H1 (cell line): ENCODE measurements at regions not wholly inside any gene's neighbourhood (a gene's known extent, or its start where the extent isn't known, plus 50 kb on each side); places are given as distances from the start of the nearest gene placed in this dataset.
A peak's percentile ranks its signal among the peaks of the same experiment; 100 is the strongest.

ENCODE experiments used
- CTCF ChIA-PET: fragments of 300-600 bp; sonication (Branson Sonifier 250); formaldehyde crosslinking; loops from one replicate; lab custom pipeline; 2021; ENCODE audit not compliant: partially characterized antibody; lab: Charles Lee
- POLR2A ChIA-PET: fragments of 300-600 bp; sonication (Branson Sonifier 250); formaldehyde crosslinking; loops from one replicate; lab custom pipeline; 2021; ENCODE audit warnings: inconsistent platforms; ENCODE audit not compliant: partially characterized antibody; lab: Charles Lee
- DNase-seq, 2 experiments: peaks; one replicate each; pipeline versions ENCODE4 v3.0.0 to v3.0.0-alpha.2; 2010 to 2022; ENCODE audit warnings: low spot score in 2 of 2, low read depth in 1 of 2, mixed read lengths in 1 of 2
- FAIRE-seq: peaks from 2 replicates; lab custom pipeline; 2011; peaks lifted over from hg19 to GRCh38; lab: Jason Lieb, UNC
- H2AFZ ChIP-seq: 2 replicates; pipeline ENCODE4 v1.8.1; 2012; ENCODE audit warnings: low read length, inconsistent platforms
- H2AK5ac ChIP-seq: 2 replicates; pipeline ENCODE4 v1.6.1; 2013; ENCODE audit warnings: low read depth, low read length
- H2BK120ac ChIP-seq: replicated peaks from 2 replicates; pipeline ENCODE3; 2013; ENCODE audit warnings: low read depth, low read length, inconsistent platforms
- H2BK12ac ChIP-seq: 2 replicates; pipeline ENCODE4 v1.6.1; 2013; ENCODE audit warnings: low read depth, low read length
- H2BK15ac ChIP-seq: 2 replicates; pipeline ENCODE4 v1.6.1; 2013; ENCODE audit warnings: low read length
- H2BK20ac ChIP-seq: 2 replicates; pipeline ENCODE4 v1.6.1; 2013; ENCODE audit warnings: low read length
- H2BK5ac ChIP-seq: 2 replicates; pipeline ENCODE4 v1.6.1; 2013; ENCODE audit warnings: low read depth, low read length
- H3K14ac ChIP-seq: 2 replicates; pipeline ENCODE4 v1.6.1; 2013; ENCODE audit warnings: inconsistent platforms; ENCODE audit not compliant: insufficient read length
- H3K18ac ChIP-seq: 2 replicates; pipeline ENCODE4 v1.6.1; 2013; ENCODE audit warnings: low read length; ENCODE audit errors: extremely low read depth
- H3K23ac ChIP-seq: 2 replicates; pipeline ENCODE4 v1.6.1; 2013; ENCODE audit warnings: inconsistent platforms; ENCODE audit not compliant: insufficient read length
- H3K23me2 ChIP-seq: 2 replicates; pipeline ENCODE4 v1.6.1; 2013; ENCODE audit warnings: low read depth, low read length
- H3K27ac ChIP-seq: 2 replicates; pipeline ENCODE4 v1.6.1; 2011; ENCODE audit warnings: low read depth, low read length, inconsistent platforms
- H3K27me3 ChIP-seq, 4 experiments: replicated peaks in 1 of 4; 1 replicate in 1 of 4; 2 replicates in 3 of 4; pipeline versions ENCODE4 v1.6.1 to v1.8.1; 2011 to 2013; ENCODE audit warnings: low read length in 3 of 4, mild to moderate bottlenecking in 3 of 4, inconsistent platforms in 2 of 4, mixed read lengths in 2 of 4, moderate library complexity in 1 of 4; ENCODE audit not compliant: control insufficient read depth in 3 of 4, insufficient read depth in 3 of 4; ENCODE audit errors: extremely low read depth in 1 of 4
- H3K36me3 ChIP-seq, 4 experiments: 2 replicates each; pipeline versions ENCODE4 v1.6.1 to v1.8.1; 2011 to 2013; ENCODE audit warnings: mild to moderate bottlenecking in 4 of 4, low read length in 3 of 4, moderate library complexity in 2 of 4, control low read depth in 1 of 4, inconsistent platforms in 1 of 4; ENCODE audit not compliant: insufficient read depth in 4 of 4, control insufficient read depth in 2 of 4
- H3K4ac ChIP-seq: replicated peaks from 2 replicates; pipeline ENCODE3; 2013; ENCODE audit warnings: low read length, low read depth, mixed read lengths, inconsistent platforms; ENCODE audit not compliant: insufficient read length
- H3K4me1 ChIP-seq, 4 experiments: replicated peaks in 1 of 4; 1 replicate in 1 of 4; 2 replicates in 3 of 4; pipeline versions ENCODE4 v1.6.1 to v1.8.1; 2011 to 2013; ENCODE audit warnings: low read length in 3 of 4, inconsistent platforms in 2 of 4, mixed read lengths in 1 of 4; ENCODE audit not compliant: insufficient read depth in 4 of 4, control insufficient read depth in 3 of 4
- H3K4me2 ChIP-seq, 2 experiments: 2 replicates each; pipeline versions ENCODE4 v1.6.1 to v1.8.1; 2011 to 2013; ENCODE audit warnings: low read depth in 2 of 2, low read length in 2 of 2, control low read depth in 1 of 2, inconsistent platforms in 1 of 2, mild to moderate bottlenecking in 1 of 2; ENCODE audit not compliant: insufficient read depth in 1 of 2
- H3K4me3 ChIP-seq, 4 experiments: fragments of 200-600, 300-600 bp in 1 of 4; sonication (generic), shearing (Covaris generic), sonication (Bioruptor Twin) in 1 of 4; 2 replicates each; pipeline versions ENCODE4 v1.5.1 to v1.8.1; 2011 to 2016; ENCODE audit warnings: low read length in 4 of 4, low read depth in 3 of 4, control low read depth in 2 of 4, inconsistent platforms in 2 of 4, mild to moderate bottlenecking in 2 of 4, mixed read lengths in 1 of 4, moderate library complexity in 1 of 4; ENCODE audit not compliant: insufficient read depth in 2 of 4; ENCODE audit errors: extremely low read depth in 1 of 4
- H3K56ac ChIP-seq: replicated peaks from 2 replicates; pipeline ENCODE3; 2013; ENCODE audit warnings: low read depth, mild to moderate bottlenecking, mixed read lengths, low read length, inconsistent platforms; ENCODE audit not compliant: insufficient read length
- H3K79me1 ChIP-seq: 2 replicates; pipeline ENCODE4 v1.6.1; 2013; ENCODE audit warnings: low read depth, low read length, control low read depth
- H3K79me2 ChIP-seq, 2 experiments: 2 replicates each; pipeline versions ENCODE4 v1.6.1 to v1.8.1; 2012 to 2013; ENCODE audit warnings: low read length in 2 of 2, mild to moderate bottlenecking in 2 of 2, inconsistent platforms in 1 of 2; ENCODE audit not compliant: insufficient read depth in 2 of 2, control insufficient read depth in 1 of 2
- H3K9ac ChIP-seq, 4 experiments: replicated peaks in 1 of 4; 1 replicate in 1 of 4; 2 replicates in 3 of 4; pipeline versions ENCODE4 v1.6.1 to v1.8.1; 2011 to 2013; ENCODE audit warnings: low read depth in 3 of 4, low read length in 3 of 4, control low read depth in 2 of 4, mild to moderate bottlenecking in 2 of 4, moderate library complexity in 2 of 4, inconsistent platforms in 1 of 4; ENCODE audit errors: extremely low read depth in 1 of 4
- H3K9me3 ChIP-seq, 2 experiments: 2 replicates each; pipeline versions ENCODE4 v1.6.1 to v1.8.1; 2012 to 2013; ENCODE audit warnings: mild to moderate bottlenecking in 2 of 2, moderate library complexity in 2 of 2, control low read depth in 1 of 2, inconsistent platforms in 1 of 2, low read depth in 1 of 2, low read length in 1 of 2, mixed read lengths in 1 of 2; ENCODE audit not compliant: insufficient read depth in 2 of 2
- H4K20me1 ChIP-seq, 2 experiments: replicated peaks in 1 of 2; 2 replicates each; pipeline versions ENCODE3 to v1.8.1; 2011 to 2013; ENCODE audit warnings: inconsistent platforms in 2 of 2, low read length in 2 of 2, mild to moderate bottlenecking in 1 of 2; ENCODE audit not compliant: insufficient read depth in 2 of 2, control insufficient read depth in 1 of 2
- H4K5ac ChIP-seq: 2 replicates; pipeline ENCODE4 v1.6.1; 2013; ENCODE audit warnings: low read length, low read depth, mixed read lengths, inconsistent platforms; ENCODE audit not compliant: insufficient read length
- H4K8ac ChIP-seq: 2 replicates; pipeline ENCODE4 v1.8.0; 2013; ENCODE audit warnings: mild to moderate bottlenecking, moderate library complexity, low read length, inconsistent platforms; ENCODE audit not compliant: insufficient read depth; ENCODE audit errors: extremely low read depth
- H4K91ac ChIP-seq: replicated peaks from 2 replicates; pipeline ENCODE3; 2013; ENCODE audit warnings: low read length, mixed read lengths, inconsistent platforms; ENCODE audit not compliant: insufficient read length
- ASH2L ChIP-seq: fragments of 200-600, 300-600 bp; sonication (generic); IDR thresholded peaks from one replicate; pipeline ENCODE4 v1.7.1; 2017; ENCODE audit warnings: low read length
- CHD2 ChIP-seq: IDR thresholded peaks from 2 replicates; pipeline ENCODE4 v1.6.1; 2012; ENCODE audit warnings: low read length, improper control_type of control experiment
- EP300 ChIP-seq, 2 experiments: IDR thresholded peaks; 1 replicate in 1 of 2; 2 replicates in 1 of 2; pipeline ENCODE4 v1.6.1; 2011 to 2012; ENCODE audit warnings: low read depth in 2 of 2, low read length in 2 of 2, mild to moderate bottlenecking in 2 of 2, borderline replicate concordance in 1 of 2, inconsistent platforms in 1 of 2, moderate library complexity in 1 of 2
- FOSL1 ChIP-seq: IDR thresholded peaks from 2 replicates; pipeline ENCODE4 v1.6.1; 2011; ENCODE audit warnings: mild to moderate bottlenecking, low read depth, low read length, moderate library complexity; ENCODE audit not compliant: insufficient read depth
- JUND ChIP-seq: IDR thresholded peaks from 2 replicates; pipeline ENCODE4 v1.6.1; 2011; ENCODE audit warnings: mild to moderate bottlenecking, improper control_type of control experiment, low read length
- KDM4A ChIP-seq: IDR thresholded peaks from one replicate; pipeline ENCODE4 v1.7.1; 2012; ENCODE audit warnings: low read depth, mild to moderate bottlenecking, moderate library complexity, low read length, inconsistent platforms; ENCODE audit not compliant: severe bottlenecking
- MAFK ChIP-seq: IDR thresholded peaks from 2 replicates; pipeline ENCODE4 v1.6.1; 2012; ENCODE audit warnings: low read depth, mild to moderate bottlenecking, improper control_type of control experiment, low read length
- POLR2AphosphoS5 ChIP-seq: IDR thresholded peaks from 2 replicates; pipeline ENCODE4 v1.6.1; 2011; ENCODE audit warnings: low read depth, low read length
- SIN3A ChIP-seq, 2 experiments: IDR thresholded peaks in 1 of 2; conservative IDR thresholded peaks in 1 of 2; 2 replicates each; pipeline ENCODE4 v1.6.1; 2011 to 2012; ENCODE audit warnings: low read length in 2 of 2, improper control_type of control experiment in 1 of 2, low read depth in 1 of 2, mild to moderate bottlenecking in 1 of 2
- SIX5 ChIP-seq: IDR thresholded peaks from 2 replicates; pipeline ENCODE4 v1.6.1; 2011; ENCODE audit warnings: mild to moderate bottlenecking, low read depth, low read length
- TBP ChIP-seq: IDR thresholded peaks from 2 replicates; pipeline ENCODE4 v1.6.1; 2011; ENCODE audit warnings: low read depth, low read length, improper control_type of control experiment
- WGBS, 2 experiments: shearing (Covaris generic) in 1 of 2; methylation state at CpG; one replicate each; pipeline versions ENCODE4 v1.1.6 to v1.1.7; 2013 to 2015; ENCODE audit warnings: low lambda C conversion rate in 2 of 2, mixed read lengths in 2 of 2, inconsistent platforms in 1 of 2, low coverage in 1 of 2, missing lambda C conversion rate in 1 of 2; ENCODE audit not compliant: insufficient replicate concordance in 2 of 2, insufficient coverage in 1 of 2, insufficient read length in 1 of 2; ENCODE audit errors: extremely low coverage in 1 of 2, missing lambda C conversion rate in 1 of 2; 5-methylcytosine and 5-hydroxymethylcytosine counted together
- TF ChIP-seq, protein P1 (sequence below), 3 experiments: IDR thresholded peaks; 1 replicate in 2 of 3; 2 replicates in 1 of 3; pipeline versions ENCODE4 v1.5.1 to v1.6.1; 2011; ENCODE audit warnings: low read length in 3 of 3, mild to moderate bottlenecking in 3 of 3, inconsistent platforms in 2 of 3, low read depth in 1 of 3, moderate library complexity in 1 of 3; ENCODE audit not compliant: insufficient read depth in 1 of 3; ENCODE audit errors: control extremely low read depth in 1 of 3

DNA sequence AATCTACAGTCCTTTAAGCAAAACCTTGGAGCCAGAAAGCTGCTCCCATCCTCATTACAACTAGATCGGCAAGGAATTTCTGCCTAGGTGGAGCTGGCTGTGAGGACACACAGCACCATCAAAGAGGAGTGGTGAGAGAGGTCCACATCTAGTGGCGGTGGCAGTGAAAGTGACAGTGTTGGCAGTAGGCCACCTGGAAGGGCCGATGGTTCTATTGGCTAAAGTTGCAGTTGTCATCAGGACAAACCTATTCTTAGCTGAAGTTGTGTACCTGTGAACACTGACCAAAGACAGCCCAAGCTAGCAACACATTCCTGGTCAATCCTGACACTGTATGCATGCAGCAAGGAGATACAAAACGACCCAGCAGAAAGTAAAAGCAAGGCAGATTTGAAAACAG lies 218.1 kb upstream of the CHAC2 start:
- Histone ChIP-seq H2BK120ac (no peak overlapping the region), H2BK12ac (no peak overlapping the region), H3K23me2 (no peaks in the 10 kb centered on the region), H3K4me3 (no peak overlapping the region), H3K27me3 (no peaks in the 10 kb centered on the region), H3K79me1 (no peaks in the 10 kb centered on the region), H3K4me1 (no peaks in the 10 kb centered on the region), H3K4ac (no peak overlapping the region), H3K23ac (no peak overlapping the region), H3K79me2 (no peaks in the 10 kb centered on the region), H2BK15ac (no peak overlapping the region), H2BK20ac (no peak overlapping the region), H3K14ac (no peak overlapping the region), H4K5ac (no peak overlapping the region), H3K9me3 (no peaks in the 10 kb centered on the region), H4K8ac (no peak overlapping the region), H3K56ac (no peak overlapping the region), H3K9ac (no peak overlapping the region), H3K36me3 (no peaks in the 10 kb centered on the region), H3K27ac (no peak overlapping the region), H3K4me2 (no peak overlapping the region), H2AFZ (peak overlapping the region; percentile 27; the same call in 1 of the 2 replicates), H2BK5ac (no peak overlapping the region), H4K20me1 (no peaks in the 10 kb centered on the region), H4K91ac (no peak overlapping the region), H2AK5ac (no peak overlapping the region), H3K18ac (no peak overlapping the region)
- ChIA-PET POLR2A (interaction anchor here (0.5 kb wide), 1 partner anchor 63 kb away, joined by 3 read pairs; no protein-coding TSS in a partner anchor), CTCF (interaction anchor here (1.1 to 1.5 kb wide), 2 partner anchors 34 to 127 kb away, joined by 3 read pairs; no protein-coding TSS in a partner anchor)
- DNase-seq (no peak), FAIRE-seq (no peak)
- 89% methylated on average over 4 of the region's 4 CpGs; no CpG with 5 or more reads in 1 of the 2 experiments for WGBS, 2 experiments
- no peak for TF ChIP-seq MAFK
- no peak for TF ChIP-seq CHD2
- no peak for TF ChIP-seq TBP
- TF ChIP-seq, protein P1, sequence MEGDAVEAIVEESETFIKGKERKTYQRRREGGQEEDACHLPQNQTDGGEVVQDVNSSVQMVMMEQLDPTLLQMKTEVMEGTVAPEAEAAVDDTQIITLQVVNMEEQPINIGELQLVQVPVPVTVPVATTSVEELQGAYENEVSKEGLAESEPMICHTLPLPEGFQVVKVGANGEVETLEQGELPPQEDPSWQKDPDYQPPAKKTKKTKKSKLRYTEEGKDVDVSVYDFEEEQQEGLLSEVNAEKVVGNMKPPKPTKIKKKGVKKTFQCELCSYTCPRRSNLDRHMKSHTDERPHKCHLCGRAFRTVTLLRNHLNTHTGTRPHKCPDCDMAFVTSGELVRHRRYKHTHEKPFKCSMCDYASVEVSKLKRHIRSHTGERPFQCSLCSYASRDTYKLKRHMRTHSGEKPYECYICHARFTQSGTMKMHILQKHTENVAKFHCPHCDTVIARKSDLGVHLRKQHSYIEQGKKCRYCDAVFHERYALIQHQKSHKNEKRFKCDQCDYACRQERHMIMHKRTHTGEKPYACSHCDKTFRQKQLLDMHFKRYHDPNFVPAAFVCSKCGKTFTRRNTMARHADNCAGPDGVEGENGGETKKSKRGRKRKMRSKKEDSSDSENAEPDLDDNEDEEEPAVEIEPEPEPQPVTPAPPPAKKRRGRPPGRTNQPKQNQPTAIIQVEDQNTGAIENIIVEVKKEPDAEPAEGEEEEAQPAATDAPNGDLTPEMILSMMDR (IDR thresholded peaks at IDR 0.05; ENCODE audit: control extremely low read depth in 1 of 3, insufficient read depth in 1 of 3, low read depth in 1 of 3, low read length in 3 of 3): no peak
- TF ChIP-seq SIX5: no peak
- no peak for TF ChIP-seq SIN3A (conservative IDR thresholded peaks at IDR 0.05 in 1 of 2, IDR thresholded peaks at IDR 0.05 in 1 of 2; ENCODE audit: low read depth in 1 of 2, low read length in 2 of 2)
- TF ChIP-seq ASH2L: no peak
- TF ChIP-seq FOSL1: no peak
- no peak for TF ChIP-seq EP300 (IDR thresholded peaks at IDR 0.05; ENCODE audit: borderline replicate concordance in 1 of 2, low read depth in 2 of 2, low read length in 2 of 2)
- no peak for TF ChIP-seq POLR2AphosphoS5
- no peak for TF ChIP-seq JUND
- no peak for TF ChIP-seq KDM4A
